ENCODE measurements at regions not wholly inside any gene's neighbourhood (a gene's known extent, or its start where the extent isn't known, plus 50 kb on each side); places are given as distances from the start of the nearest gene placed in this dataset.

DNA sequence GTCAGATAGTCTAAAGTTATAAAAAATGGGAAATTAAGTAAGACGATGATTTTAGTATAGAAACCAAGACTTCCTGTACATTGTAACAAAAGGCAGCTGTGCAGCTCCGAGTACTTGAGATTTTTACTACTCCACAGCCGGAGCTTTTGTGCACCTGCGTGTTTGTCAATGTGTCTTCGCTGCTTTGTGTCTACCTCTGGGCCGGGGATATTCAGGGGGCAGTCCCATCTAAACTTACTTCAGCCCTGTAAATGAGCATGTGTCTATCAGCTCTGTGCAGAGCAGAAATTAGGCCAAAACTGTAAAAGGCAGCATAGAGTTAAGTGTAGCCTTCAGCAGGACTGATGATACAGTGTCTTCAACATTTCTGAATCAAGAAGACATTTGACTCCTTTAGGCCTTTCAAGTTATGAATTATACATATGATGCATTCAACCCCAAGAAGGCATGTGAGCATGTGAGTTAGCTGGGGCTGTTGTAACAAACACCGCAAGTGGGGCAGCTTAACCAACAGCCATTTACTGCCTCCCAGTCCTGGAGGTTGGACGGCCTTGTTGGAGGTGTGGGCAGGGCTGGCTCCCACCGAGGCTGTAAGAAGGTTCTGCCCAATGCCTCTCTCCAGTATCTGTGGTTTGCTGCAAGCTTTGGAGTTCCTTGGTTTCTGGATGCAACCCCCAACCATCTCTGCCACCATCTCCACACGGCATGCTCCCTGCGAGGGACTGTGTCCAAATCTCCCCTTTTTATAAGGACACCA, 191.0 kb upstream of the IRS2 start:
- H3K4me3 Mint-ChIP-seq, result no peak overlapping the region
- H3K4me1 Mint-ChIP-seq, result peaks cover 7% of the 10 kb centered on the region
- Histone ChIP-seq H3K9me3 (ENCODE audit: control insufficient read depth, low read length) (no peaks in the 10 kb centered on the region), H3K36me3 (ENCODE audit: control insufficient read depth, insufficient read depth, low read length) (no peaks in the 10 kb centered on the region), H3K4me1 (ENCODE audit: control insufficient read depth, insufficient read depth, low read length) (no peaks in the 10 kb centered on the region), H3K9ac (ENCODE audit: extremely low read depth, low read length, poor library complexity, severe bottlenecking) (no peak overlapping the region), H3K27ac (ENCODE audit: low read depth, low read length) (no peak overlapping the region), H3K27me3 (ENCODE audit: control insufficient read depth, insufficient read depth, low read length, poor library complexity, severe bottlenecking) (no peaks in the 10 kb centered on the region), H3K4me3 (ENCODE audit: low read length) (no peak overlapping the region)
- H3K27me3 Mint-ChIP-seq (ENCODE audit: insufficient read depth), result no peaks in the 10 kb centered on the region
- TF ChIP-seq, protein P1, sequence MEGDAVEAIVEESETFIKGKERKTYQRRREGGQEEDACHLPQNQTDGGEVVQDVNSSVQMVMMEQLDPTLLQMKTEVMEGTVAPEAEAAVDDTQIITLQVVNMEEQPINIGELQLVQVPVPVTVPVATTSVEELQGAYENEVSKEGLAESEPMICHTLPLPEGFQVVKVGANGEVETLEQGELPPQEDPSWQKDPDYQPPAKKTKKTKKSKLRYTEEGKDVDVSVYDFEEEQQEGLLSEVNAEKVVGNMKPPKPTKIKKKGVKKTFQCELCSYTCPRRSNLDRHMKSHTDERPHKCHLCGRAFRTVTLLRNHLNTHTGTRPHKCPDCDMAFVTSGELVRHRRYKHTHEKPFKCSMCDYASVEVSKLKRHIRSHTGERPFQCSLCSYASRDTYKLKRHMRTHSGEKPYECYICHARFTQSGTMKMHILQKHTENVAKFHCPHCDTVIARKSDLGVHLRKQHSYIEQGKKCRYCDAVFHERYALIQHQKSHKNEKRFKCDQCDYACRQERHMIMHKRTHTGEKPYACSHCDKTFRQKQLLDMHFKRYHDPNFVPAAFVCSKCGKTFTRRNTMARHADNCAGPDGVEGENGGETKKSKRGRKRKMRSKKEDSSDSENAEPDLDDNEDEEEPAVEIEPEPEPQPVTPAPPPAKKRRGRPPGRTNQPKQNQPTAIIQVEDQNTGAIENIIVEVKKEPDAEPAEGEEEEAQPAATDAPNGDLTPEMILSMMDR (conservative IDR thresholded peaks at IDR 0.05), result no peak
- no peaks in the 10 kb centered on the region for H3K36me3 Mint-ChIP-seq (ENCODE audit: low read depth)
- no peaks in the 10 kb centered on the region for H3K9me3 Mint-ChIP-seq
- DNase-seq, result peak; percentile 42
- WGBS, 2 experiments (ENCODE audit: insufficient coverage in 1 of 2, insufficient read length in 1 of 2), result 90 to 92% methylated on average over 7 to 11 of the region's 11 CpGs
- no peak overlapping the region for H3K27ac Mint-ChIP-seq

DNA sequence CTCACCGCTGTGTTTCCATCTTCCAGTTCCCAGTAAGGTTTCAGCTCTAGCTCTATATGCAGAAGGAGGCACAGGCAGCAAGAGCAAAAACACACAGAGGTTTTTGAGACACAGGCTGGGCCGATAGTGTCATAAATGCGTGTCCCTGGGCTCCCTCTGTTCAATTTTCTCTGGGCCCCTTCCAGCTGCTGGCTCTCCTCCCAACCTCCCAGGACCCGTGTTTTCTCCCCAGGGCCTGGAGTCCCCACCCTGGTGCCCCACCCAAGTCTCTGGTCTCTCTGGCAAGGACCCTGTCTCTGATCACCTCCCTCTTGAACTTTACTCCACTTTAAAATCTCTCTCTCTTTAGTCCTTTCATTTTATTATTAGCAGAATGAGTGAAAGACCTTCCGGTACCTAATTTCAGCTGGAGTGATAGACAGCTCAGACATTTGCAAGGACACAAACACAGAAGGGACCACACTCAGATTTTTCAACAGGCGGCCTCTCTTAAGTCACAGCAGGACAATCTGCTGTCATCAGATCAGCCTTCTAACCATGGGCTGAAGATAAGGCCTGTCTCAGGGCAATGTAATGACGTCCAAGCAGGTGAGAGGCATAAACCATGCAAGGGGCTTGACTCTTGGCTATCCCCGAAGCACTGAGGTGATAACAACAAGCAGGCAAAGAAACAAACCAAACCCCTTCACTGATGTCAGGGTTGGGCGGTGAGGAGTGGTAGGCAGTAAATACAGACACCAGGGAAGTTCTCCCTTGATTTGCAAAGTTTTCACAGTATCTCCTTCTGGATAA, 190.0 kb upstream of the IRS2 start:
- no peak overlapping the region for H3K4me3 Mint-ChIP-seq
- H3K9me3 ChIP-seq (ENCODE audit: control insufficient read depth, low read length), result no peaks in the 10 kb centered on the region
- H3K9me3 Mint-ChIP-seq, result no peaks in the 10 kb centered on the region
- H3K36me3 Mint-ChIP-seq (ENCODE audit: low read depth), result no peaks in the 10 kb centered on the region
- no peaks in the 10 kb centered on the region for H3K36me3 ChIP-seq (ENCODE audit: control insufficient read depth, insufficient read depth, low read length)
- H3K9ac ChIP-seq (ENCODE audit: extremely low read depth, low read length, poor library complexity, severe bottlenecking), result no peak overlapping the region
- H3K27ac Mint-ChIP-seq, result no peak overlapping the region
- no peaks in the 10 kb centered on the region for H3K4me1 ChIP-seq (ENCODE audit: control insufficient read depth, insufficient read depth, low read length)
- DNase-seq, result peak; percentile 36
- TF ChIP-seq, protein P1 (conservative IDR thresholded peaks at IDR 0.05), result no peak
- no peaks in the 10 kb centered on the region for H3K27me3 ChIP-seq (ENCODE audit: control insufficient read depth, insufficient read depth, low read length, poor library complexity, severe bottlenecking)
- H3K4me1 Mint-ChIP-seq, result peaks cover 7% of the 10 kb centered on the region
- H3K4me3 ChIP-seq (ENCODE audit: low read length), result no peak overlapping the region
- H3K27ac ChIP-seq (ENCODE audit: low read depth, low read length), result no peak overlapping the region
- H3K27me3 Mint-ChIP-seq (ENCODE audit: insufficient read depth), result no peaks in the 10 kb centered on the region
- WGBS, 2 experiments (ENCODE audit: insufficient coverage in 1 of 2, insufficient read length in 1 of 2), result 84 to 100% methylated on average over 7 to 9 of the region's 9 CpGs

DNA sequence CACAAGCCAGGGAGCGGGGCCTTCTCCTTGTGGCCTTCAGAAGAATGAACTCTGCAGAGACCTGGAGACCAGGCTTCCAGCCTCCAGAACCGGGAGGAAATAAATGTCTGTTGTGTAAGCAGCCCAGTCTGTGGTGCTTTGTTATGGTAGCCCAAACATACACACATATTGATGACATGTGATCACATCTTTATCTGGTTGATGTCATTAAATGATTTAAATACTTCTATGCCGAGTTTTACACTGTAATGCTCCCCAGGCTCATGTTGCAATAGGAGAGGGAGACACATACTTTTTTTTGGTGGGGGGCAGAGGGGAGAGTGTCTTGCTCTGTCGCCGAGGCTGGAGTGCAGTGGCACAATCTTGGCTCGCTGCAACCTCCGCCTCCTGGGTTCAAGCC, 188.0 kb upstream of the IRS2 start:
- no peaks in the 10 kb centered on the region for H3K36me3 Mint-ChIP-seq (ENCODE audit: low read depth)
- TF ChIP-seq, protein P1 (conservative IDR thresholded peaks at IDR 0.05), result no peak
- no peaks in the 10 kb centered on the region for H3K27me3 Mint-ChIP-seq (ENCODE audit: insufficient read depth)
- 95 to 98% methylated on average over 6 to 7 of the region's 7 CpGs for WGBS, 2 experiments (ENCODE audit: insufficient coverage in 1 of 2, insufficient read length in 1 of 2)
- no peak overlapping the region for H3K9ac ChIP-seq (ENCODE audit: extremely low read depth, low read length, poor library complexity, severe bottlenecking)
- H3K4me3 Mint-ChIP-seq, result no peak overlapping the region
- no peaks in the 10 kb centered on the region for H3K4me1 ChIP-seq (ENCODE audit: control insufficient read depth, insufficient read depth, low read length)
- H3K27me3 ChIP-seq (ENCODE audit: control insufficient read depth, insufficient read depth, low read length, poor library complexity, severe bottlenecking), result no peaks in the 10 kb centered on the region
- no peak overlapping the region for H3K27ac Mint-ChIP-seq
- H3K36me3 ChIP-seq (ENCODE audit: control insufficient read depth, insufficient read depth, low read length), result no peaks in the 10 kb centered on the region
- peaks cover 5% of the 10 kb centered on the region for H3K9me3 ChIP-seq (ENCODE audit: control insufficient read depth, low read length)
- no peak overlapping the region for H3K27ac ChIP-seq (ENCODE audit: low read depth, low read length)
- DNase-seq, result peak; percentile 22
- H3K9me3 Mint-ChIP-seq, result peaks cover 14% of the 10 kb centered on the region
- no peak overlapping the region for H3K4me3 ChIP-seq (ENCODE audit: low read length)
- peaks cover 7% of the 10 kb centered on the region for H3K4me1 Mint-ChIP-seq
